ENCODE measurements at regions not wholly inside any gene's neighbourhood (a gene's known extent, or its start where the extent isn't known, plus 50 kb on each side); places are given as distances from the start of the nearest gene placed in this dataset.

DNA sequence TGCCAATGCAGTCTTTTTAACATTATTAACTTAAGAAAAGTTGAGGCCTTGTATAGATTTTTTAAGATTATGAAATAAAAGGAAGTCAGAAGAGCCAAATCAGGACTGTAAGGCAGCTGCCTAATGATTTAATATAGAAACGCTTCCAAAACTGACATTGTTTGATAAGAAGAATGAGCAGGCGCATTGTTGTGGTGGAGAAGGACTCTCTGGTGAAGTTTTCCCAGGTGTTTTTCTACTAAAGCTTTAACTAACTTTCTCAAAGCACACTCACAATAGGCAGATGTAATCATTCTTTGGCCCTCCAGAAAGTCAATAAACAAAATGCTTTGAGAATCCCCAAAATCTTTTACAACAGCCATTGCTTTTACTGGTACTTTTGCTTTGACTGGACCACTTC is 288.6 kb upstream of the FIGN start:
- H3K36me3 ChIP-seq (ENCODE audit: control insufficient read depth, insufficient read depth, low read length): no peaks in the 10 kb centered on the region
- TF ChIP-seq RAD21 (IDR thresholded peaks at IDR 0.05; ENCODE audit: low read length) (no peak), POLR2A (IDR thresholded peaks at IDR 0.05; ENCODE audit: low read depth, low read length) (no peak), BHLHE40 (IDR thresholded peaks at IDR 0.05; ENCODE audit: low read depth, low read length) (no peak), SMC3 (IDR thresholded peaks at IDR 0.05; ENCODE audit: low read depth, low read length) (no peak), CEBPB (IDR thresholded peaks at IDR 0.05; ENCODE audit: low read depth, low read length) (no peak), CHD1 (IDR thresholded peaks at IDR 0.05; ENCODE audit: low read depth, low read length) (no peak), MXI1 (IDR thresholded peaks at IDR 0.05; ENCODE audit: borderline replicate concordance, low read depth, low read length) (no peak), RCOR1 (IDR thresholded peaks at IDR 0.05; ENCODE audit: insufficient replicate concordance, low read length) (no peak), FOS (IDR thresholded peaks at IDR 0.05; ENCODE audit: low read depth, low read length) (no peak), NFE2L2 (IDR thresholded peaks at IDR 0.05; ENCODE audit: low read depth, low read length) (no peak), MAFK (IDR thresholded peaks at IDR 0.05; ENCODE audit: low read depth, low read length) (no peak), RFX5 (IDR thresholded peaks at IDR 0.05; ENCODE audit: low read depth, low read length) (no peak), MAZ (IDR thresholded peaks at IDR 0.05; ENCODE audit: borderline replicate concordance, low read depth, low read length) (no peak)
- TF ChIP-seq, protein P1, sequence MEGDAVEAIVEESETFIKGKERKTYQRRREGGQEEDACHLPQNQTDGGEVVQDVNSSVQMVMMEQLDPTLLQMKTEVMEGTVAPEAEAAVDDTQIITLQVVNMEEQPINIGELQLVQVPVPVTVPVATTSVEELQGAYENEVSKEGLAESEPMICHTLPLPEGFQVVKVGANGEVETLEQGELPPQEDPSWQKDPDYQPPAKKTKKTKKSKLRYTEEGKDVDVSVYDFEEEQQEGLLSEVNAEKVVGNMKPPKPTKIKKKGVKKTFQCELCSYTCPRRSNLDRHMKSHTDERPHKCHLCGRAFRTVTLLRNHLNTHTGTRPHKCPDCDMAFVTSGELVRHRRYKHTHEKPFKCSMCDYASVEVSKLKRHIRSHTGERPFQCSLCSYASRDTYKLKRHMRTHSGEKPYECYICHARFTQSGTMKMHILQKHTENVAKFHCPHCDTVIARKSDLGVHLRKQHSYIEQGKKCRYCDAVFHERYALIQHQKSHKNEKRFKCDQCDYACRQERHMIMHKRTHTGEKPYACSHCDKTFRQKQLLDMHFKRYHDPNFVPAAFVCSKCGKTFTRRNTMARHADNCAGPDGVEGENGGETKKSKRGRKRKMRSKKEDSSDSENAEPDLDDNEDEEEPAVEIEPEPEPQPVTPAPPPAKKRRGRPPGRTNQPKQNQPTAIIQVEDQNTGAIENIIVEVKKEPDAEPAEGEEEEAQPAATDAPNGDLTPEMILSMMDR (conservative IDR thresholded peaks at IDR 0.05; ENCODE audit: low read depth, low read length): no peak
- TF ChIP-seq, protein P2, sequence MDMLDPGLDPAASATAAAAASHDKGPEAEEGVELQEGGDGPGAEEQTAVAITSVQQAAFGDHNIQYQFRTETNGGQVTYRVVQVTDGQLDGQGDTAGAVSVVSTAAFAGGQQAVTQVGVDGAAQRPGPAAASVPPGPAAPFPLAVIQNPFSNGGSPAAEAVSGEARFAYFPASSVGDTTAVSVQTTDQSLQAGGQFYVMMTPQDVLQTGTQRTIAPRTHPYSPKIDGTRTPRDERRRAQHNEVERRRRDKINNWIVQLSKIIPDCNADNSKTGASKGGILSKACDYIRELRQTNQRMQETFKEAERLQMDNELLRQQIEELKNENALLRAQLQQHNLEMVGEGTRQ (IDR thresholded peaks at IDR 0.05; ENCODE audit: low read depth, low read length): no peak
- TF ChIP-seq, protein P3, sequence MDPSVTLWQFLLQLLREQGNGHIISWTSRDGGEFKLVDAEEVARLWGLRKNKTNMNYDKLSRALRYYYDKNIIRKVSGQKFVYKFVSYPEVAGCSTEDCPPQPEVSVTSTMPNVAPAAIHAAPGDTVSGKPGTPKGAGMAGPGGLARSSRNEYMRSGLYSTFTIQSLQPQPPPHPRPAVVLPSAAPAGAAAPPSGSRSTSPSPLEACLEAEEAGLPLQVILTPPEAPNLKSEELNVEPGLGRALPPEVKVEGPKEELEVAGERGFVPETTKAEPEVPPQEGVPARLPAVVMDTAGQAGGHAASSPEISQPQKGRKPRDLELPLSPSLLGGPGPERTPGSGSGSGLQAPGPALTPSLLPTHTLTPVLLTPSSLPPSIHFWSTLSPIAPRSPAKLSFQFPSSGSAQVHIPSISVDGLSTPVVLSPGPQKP (IDR thresholded peaks at IDR 0.05; ENCODE audit: borderline replicate concordance, low read depth, low read length): no peak
- no peaks in the 10 kb centered on the region for H3K9me1 ChIP-seq (ENCODE audit: insufficient read depth, low read length)
- ATAC-seq (ENCODE audit: low read depth) (no peak), DNase-seq (no peak)
- intact Hi-C loops (cut with micrococcal nuclease) (no loop called here), in situ Hi-C loops (cut with MboI; ENCODE audit: low sequenced_read_pairs) (no loop called here), dilution Hi-C loops (cut with HindIII; ENCODE audit: low sequenced_read_pairs, unreplicated experiment) (no loop called here)
- H3K4ac ChIP-seq (ENCODE audit: low read depth, low read length): no peak overlapping the region
- H4K91ac ChIP-seq (ENCODE audit: insufficient read depth, low read depth, low read length): no peak overlapping the region
- H3K4me3 ChIP-seq (ENCODE audit: insufficient read depth, low read depth, low read length): no peak overlapping the region
- H3K4me1 ChIP-seq (ENCODE audit: control insufficient read depth, insufficient read depth, low read length): no peaks in the 10 kb centered on the region
- no peak overlapping the region for H3K9ac ChIP-seq (ENCODE audit: low read depth, low read length)
- no peak overlapping the region for H2AK9ac ChIP-seq (replicated peaks; ENCODE audit: low read depth, low read length, poor library complexity)
- no peak overlapping the region for H2AK5ac ChIP-seq (ENCODE audit: low read depth, low read length)
- H2BK20ac ChIP-seq (ENCODE audit: low read depth, low read length): no peak overlapping the region
- H3K56ac ChIP-seq (ENCODE audit: extremely low read depth, insufficient read depth, low read length): no peak overlapping the region
- WGBS, 2 experiments (ENCODE audit: extremely low coverage in 2 of 2, insufficient read length in 1 of 2): no CpG with 5 or more reads among the region's 2 CpGs
- no peak overlapping the region for H2BK120ac ChIP-seq (ENCODE audit: low read depth, low read length)
- H2AFZ ChIP-seq (replicated peaks; ENCODE audit: low read length, poor library complexity): no peak overlapping the region
- no peaks in the 10 kb centered on the region for H4K20me1 ChIP-seq (ENCODE audit: insufficient read depth, low read length)
- H3K27ac ChIP-seq (ENCODE audit: insufficient read depth, low read length): no peak overlapping the region
- no peak overlapping the region for H3K18ac ChIP-seq (ENCODE audit: low read depth, low read length)
- H3K79me1 ChIP-seq (ENCODE audit: low read depth in 1 of 2, low read length in 2 of 2): no peaks in the 10 kb centered on the region
- ChIA-PET CTCF (no interaction called here), POLR2A (ENCODE audit: unreplicated experiment) (no interaction called here)
- no TSS peak for BruUV-seq (replicated peaks)
- no peaks in the 10 kb centered on the region for H3K27me3 ChIP-seq (ENCODE audit: control insufficient read depth, insufficient read depth, low read length)
- H3K14ac ChIP-seq (replicated peaks; ENCODE audit: low read depth, low read length): no peak overlapping the region
- H2BK5ac ChIP-seq (ENCODE audit: low read depth, low read length, poor library complexity, severe bottlenecking): no peak overlapping the region
- H4K8ac ChIP-seq (ENCODE audit: low read depth in 2 of 2, low read length in 2 of 2): no peak overlapping the region
- no peaks in the 10 kb centered on the region for H3K9me3 ChIP-seq (ENCODE audit: control insufficient read depth, insufficient read depth, low read length)
- H3K4me2 ChIP-seq (ENCODE audit: low read depth, low read length): no peak overlapping the region
- H4K5ac ChIP-seq (ENCODE audit: low read depth, low read length): no peak overlapping the region
- H2BK15ac ChIP-seq (ENCODE audit: low read depth, low read length): no peak overlapping the region
- no peak overlapping the region for H3K23ac ChIP-seq (ENCODE audit: low read depth, low read length)

Measured in IMR-90 (cell line).